ENCODE measurements at regions not wholly inside any gene's neighbourhood (a gene's known extent, or its start where the extent isn't known, plus 50 kb on each side); places are given as distances from the start of the nearest gene placed in this dataset.

GRCh38 chr1:208381481-208381880 lies 137.3 kb upstream of the PLXNA2 start (continued):
- TF ChIP-seq AEBP2 (tag by site-specific recombination; IDR thresholded peaks at IDR 0.05; ENCODE audit: borderline replicate concordance) (no peak), ZFP37 (tag by site-specific recombination; IDR thresholded peaks at IDR 0.05) (no peak), PRDM2 (tag by site-specific recombination; IDR thresholded peaks at IDR 0.05; ENCODE audit: borderline replicate concordance) (no peak), PRDM10 (tag by site-specific recombination; IDR thresholded peaks at IDR 0.05) (no peak), ZNF645 (tag by site-specific recombination; IDR thresholded peaks at IDR 0.05) (no peak), ZNF600 (tag by site-specific recombination; IDR thresholded peaks at IDR 0.05) (no peak), ZFP3 (tag by site-specific recombination; IDR thresholded peaks at IDR 0.05; ENCODE audit: low read depth) (no peak), ZNF335 (tag by site-specific recombination; conservative IDR thresholded peaks at IDR 0.05) (no peak), ZNF354C (tag by site-specific recombination; IDR thresholded peaks at IDR 0.05; ENCODE audit: borderline replicate concordance, low read depth) (no peak)
- TF ChIP-seq, protein P1, sequence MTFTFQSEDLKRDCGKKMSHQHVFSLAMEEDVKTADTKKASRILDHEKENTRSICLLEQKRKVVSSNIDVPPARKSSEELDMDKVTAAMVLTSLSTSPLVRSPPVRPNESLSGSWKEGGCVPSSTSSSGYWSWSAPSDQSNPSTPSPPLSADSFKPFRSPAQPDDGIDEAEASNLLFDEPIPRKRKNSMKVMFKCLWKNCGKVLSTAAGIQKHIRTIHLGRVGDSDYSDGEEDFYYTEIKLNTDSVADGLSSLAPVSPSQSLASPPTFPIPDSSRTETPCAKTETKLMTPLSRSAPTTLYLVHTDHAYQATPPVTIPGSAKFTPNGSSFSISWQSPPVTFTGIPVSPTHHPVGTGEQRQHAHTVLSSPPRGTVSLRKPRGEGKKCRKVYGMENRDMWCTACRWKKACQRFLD (tag by site-specific recombination; IDR thresholded peaks at IDR 0.05): no peak
- TF ChIP-seq, protein P2, sequence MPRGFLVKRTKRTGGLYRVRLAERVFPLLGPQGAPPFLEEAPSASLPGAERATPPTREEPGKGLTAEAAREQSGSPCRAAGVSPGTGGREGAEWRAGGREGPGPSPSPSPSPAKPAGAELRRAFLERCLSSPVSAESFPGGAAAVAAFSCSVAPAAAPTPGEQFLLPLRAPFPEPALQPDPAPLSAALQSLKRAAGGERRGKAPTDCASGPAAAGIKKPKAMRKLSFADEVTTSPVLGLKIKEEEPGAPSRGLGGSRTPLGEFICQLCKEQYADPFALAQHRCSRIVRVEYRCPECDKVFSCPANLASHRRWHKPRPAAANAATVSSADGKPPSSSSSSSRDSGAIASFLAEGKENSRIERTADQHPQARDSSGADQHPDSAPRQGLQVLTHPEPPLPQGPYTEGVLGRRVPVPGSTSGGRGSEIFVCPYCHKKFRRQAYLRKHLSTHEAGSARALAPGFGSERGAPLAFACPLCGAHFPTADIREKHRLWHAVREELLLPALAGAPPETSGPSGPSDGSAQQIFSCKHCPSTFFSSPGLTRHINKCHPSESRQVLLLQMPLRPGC (tag by site-specific recombination; IDR thresholded peaks at IDR 0.05): no peak
